ENCODE measurements at regions not wholly inside any gene's neighbourhood (a gene's known extent, or its start where the extent isn't known, plus 50 kb on each side); places are given as distances from the start of the nearest gene placed in this dataset.

DNA sequence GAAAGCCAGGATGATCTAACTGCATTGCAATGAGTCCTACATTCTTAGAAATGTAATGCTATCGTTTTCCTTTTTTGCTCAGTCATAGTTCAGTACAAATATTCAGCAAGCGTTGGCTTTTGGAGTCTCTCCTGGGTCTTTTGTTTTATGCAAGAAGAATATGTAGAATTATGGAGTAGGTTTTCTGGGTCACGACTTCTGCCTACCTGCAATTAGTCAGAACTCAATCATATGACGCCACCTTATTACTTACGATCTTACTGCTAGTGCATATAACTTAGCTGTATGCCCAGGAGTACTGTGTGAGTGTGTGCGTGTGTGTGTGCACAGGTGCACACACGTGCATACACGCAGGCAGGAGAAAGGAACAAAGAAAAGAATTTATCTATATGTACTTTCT lies 640.2 kb downstream of the STK39 start:
- TF ChIP-seq, protein P1, sequence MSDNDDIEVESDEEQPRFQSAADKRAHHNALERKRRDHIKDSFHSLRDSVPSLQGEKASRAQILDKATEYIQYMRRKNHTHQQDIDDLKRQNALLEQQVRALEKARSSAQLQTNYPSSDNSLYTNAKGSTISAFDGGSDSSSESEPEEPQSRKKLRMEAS (IDR thresholded peaks at IDR 0.05): no peak
- no peak for TF ChIP-seq JUND (IDR thresholded peaks at IDR 0.05)
- TF ChIP-seq SP1 (IDR thresholded peaks at IDR 0.05): no peak
- TF ChIP-seq, protein P2, sequence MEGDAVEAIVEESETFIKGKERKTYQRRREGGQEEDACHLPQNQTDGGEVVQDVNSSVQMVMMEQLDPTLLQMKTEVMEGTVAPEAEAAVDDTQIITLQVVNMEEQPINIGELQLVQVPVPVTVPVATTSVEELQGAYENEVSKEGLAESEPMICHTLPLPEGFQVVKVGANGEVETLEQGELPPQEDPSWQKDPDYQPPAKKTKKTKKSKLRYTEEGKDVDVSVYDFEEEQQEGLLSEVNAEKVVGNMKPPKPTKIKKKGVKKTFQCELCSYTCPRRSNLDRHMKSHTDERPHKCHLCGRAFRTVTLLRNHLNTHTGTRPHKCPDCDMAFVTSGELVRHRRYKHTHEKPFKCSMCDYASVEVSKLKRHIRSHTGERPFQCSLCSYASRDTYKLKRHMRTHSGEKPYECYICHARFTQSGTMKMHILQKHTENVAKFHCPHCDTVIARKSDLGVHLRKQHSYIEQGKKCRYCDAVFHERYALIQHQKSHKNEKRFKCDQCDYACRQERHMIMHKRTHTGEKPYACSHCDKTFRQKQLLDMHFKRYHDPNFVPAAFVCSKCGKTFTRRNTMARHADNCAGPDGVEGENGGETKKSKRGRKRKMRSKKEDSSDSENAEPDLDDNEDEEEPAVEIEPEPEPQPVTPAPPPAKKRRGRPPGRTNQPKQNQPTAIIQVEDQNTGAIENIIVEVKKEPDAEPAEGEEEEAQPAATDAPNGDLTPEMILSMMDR (IDR thresholded peaks at IDR 0.05; ENCODE audit: low read depth, low read length, missing input control): no peak
- no peak for TF ChIP-seq TAF1 (conservative IDR thresholded peaks at IDR 0.05)
- TF ChIP-seq YY1 (IDR thresholded peaks at IDR 0.05): no peak
- no peak for TF ChIP-seq EGR1 (IDR thresholded peaks at IDR 0.05; ENCODE audit: low read depth in 2 of 2)
